ENCODE measurements at regions not wholly inside any gene's neighbourhood (a gene's known extent, or its start where the extent isn't known, plus 50 kb on each side); places are given as distances from the start of the nearest gene placed in this dataset.

DNA sequence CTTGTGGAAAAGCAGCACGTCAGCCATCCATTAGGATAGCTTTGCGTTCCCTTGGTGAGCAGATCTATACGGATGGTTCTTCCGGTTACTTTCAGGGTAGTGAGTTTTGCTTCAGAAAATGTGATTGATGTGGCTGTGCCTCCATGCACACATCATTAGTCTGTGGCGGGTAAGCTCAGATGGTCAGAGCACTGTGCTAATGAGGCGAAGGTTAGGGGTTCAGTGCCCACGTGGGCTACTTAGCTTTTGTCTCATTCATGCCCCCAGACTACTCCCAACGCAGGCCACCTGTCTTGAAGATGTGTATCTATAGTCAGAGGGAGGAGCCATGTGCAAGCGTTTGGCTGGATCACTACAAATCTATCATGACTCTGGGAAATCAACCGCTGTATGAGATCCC lies 322.8 kb upstream of the POU3F3 start (continued):
- TF ChIP-seq, protein P1, sequence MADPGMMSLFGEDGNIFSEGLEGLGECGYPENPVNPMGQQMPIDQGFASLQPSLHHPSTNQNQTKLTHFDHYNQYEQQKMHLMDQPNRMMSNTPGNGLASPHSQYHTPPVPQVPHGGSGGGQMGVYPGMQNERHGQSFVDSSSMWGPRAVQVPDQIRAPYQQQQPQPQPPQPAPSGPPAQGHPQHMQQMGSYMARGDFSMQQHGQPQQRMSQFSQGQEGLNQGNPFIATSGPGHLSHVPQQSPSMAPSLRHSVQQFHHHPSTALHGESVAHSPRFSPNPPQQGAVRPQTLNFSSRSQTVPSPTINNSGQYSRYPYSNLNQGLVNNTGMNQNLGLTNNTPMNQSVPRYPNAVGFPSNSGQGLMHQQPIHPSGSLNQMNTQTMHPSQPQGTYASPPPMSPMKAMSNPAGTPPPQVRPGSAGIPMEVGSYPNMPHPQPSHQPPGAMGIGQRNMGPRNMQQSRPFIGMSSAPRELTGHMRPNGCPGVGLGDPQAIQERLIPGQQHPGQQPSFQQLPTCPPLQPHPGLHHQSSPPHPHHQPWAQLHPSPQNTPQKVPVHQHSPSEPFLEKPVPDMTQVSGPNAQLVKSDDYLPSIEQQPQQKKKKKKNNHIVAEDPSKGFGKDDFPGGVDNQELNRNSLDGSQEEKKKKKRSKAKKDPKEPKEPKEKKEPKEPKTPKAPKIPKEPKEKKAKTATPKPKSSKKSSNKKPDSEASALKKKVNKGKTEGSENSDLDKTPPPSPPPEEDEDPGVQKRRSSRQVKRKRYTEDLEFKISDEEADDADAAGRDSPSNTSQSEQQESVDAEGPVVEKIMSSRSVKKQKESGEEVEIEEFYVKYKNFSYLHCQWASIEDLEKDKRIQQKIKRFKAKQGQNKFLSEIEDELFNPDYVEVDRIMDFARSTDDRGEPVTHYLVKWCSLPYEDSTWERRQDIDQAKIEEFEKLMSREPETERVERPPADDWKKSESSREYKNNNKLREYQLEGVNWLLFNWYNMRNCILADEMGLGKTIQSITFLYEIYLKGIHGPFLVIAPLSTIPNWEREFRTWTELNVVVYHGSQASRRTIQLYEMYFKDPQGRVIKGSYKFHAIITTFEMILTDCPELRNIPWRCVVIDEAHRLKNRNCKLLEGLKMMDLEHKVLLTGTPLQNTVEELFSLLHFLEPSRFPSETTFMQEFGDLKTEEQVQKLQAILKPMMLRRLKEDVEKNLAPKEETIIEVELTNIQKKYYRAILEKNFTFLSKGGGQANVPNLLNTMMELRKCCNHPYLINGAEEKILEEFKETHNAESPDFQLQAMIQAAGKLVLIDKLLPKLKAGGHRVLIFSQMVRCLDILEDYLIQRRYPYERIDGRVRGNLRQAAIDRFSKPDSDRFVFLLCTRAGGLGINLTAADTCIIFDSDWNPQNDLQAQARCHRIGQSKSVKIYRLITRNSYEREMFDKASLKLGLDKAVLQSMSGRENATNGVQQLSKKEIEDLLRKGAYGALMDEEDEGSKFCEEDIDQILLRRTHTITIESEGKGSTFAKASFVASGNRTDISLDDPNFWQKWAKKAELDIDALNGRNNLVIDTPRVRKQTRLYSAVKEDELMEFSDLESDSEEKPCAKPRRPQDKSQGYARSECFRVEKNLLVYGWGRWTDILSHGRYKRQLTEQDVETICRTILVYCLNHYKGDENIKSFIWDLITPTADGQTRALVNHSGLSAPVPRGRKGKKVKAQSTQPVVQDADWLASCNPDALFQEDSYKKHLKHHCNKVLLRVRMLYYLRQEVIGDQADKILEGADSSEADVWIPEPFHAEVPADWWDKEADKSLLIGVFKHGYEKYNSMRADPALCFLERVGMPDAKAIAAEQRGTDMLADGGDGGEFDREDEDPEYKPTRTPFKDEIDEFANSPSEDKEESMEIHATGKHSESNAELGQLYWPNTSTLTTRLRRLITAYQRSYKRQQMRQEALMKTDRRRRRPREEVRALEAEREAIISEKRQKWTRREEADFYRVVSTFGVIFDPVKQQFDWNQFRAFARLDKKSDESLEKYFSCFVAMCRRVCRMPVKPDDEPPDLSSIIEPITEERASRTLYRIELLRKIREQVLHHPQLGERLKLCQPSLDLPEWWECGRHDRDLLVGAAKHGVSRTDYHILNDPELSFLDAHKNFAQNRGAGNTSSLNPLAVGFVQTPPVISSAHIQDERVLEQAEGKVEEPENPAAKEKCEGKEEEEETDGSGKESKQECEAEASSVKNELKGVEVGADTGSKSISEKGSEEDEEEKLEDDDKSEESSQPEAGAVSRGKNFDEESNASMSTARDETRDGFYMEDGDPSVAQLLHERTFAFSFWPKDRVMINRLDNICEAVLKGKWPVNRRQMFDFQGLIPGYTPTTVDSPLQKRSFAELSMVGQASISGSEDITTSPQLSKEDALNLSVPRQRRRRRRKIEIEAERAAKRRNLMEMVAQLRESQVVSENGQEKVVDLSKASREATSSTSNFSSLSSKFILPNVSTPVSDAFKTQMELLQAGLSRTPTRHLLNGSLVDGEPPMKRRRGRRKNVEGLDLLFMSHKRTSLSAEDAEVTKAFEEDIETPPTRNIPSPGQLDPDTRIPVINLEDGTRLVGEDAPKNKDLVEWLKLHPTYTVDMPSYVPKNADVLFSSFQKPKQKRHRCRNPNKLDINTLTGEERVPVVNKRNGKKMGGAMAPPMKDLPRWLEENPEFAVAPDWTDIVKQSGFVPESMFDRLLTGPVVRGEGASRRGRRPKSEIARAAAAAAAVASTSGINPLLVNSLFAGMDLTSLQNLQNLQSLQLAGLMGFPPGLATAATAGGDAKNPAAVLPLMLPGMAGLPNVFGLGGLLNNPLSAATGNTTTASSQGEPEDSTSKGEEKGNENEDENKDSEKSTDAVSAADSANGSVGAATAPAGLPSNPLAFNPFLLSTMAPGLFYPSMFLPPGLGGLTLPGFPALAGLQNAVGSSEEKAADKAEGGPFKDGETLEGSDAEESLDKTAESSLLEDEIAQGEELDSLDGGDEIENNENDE (IDR thresholded peaks at IDR 0.05; ENCODE audit: insufficient replicate concordance, low read length) = no peak
- TF ChIP-seq BRCA1 (IDR thresholded peaks at IDR 0.05; ENCODE audit: low read depth, low read length) (no peak), SIN3A (conservative IDR thresholded peaks at IDR 0.05 in 1 of 2, IDR thresholded peaks at IDR 0.05 in 1 of 2; ENCODE audit: low read depth in 1 of 2, low read length in 2 of 2) (no peak), GABPA (IDR thresholded peaks at IDR 0.05; ENCODE audit: borderline replicate concordance, insufficient read depth, low read length) (no peak), KDM4A (IDR thresholded peaks at IDR 0.05; ENCODE audit: low read depth, low read length, severe bottlenecking) (no peak), SAP30 (IDR thresholded peaks at IDR 0.05; ENCODE audit: insufficient read depth, insufficient replicate concordance, low read length) (no peak), NANOG (IDR thresholded peaks at IDR 0.05; ENCODE audit: insufficient read depth, low read depth, low read length, poor library complexity, severe bottlenecking) (no peak), TAF7 (optimal IDR thresholded peaks at IDR 0.05; ENCODE audit: borderline replicate concordance, low read depth, low read length) (no peak)
- TF ChIP-seq, protein P2, sequence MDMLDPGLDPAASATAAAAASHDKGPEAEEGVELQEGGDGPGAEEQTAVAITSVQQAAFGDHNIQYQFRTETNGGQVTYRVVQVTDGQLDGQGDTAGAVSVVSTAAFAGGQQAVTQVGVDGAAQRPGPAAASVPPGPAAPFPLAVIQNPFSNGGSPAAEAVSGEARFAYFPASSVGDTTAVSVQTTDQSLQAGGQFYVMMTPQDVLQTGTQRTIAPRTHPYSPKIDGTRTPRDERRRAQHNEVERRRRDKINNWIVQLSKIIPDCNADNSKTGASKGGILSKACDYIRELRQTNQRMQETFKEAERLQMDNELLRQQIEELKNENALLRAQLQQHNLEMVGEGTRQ (IDR thresholded peaks at IDR 0.05; ENCODE audit: low read length) = no peak

All from H1 (cell line).